Islet precursor cell (in vitro differentiated cells): ENCODE measurements at regions not wholly inside any gene's neighbourhood (a gene's known extent, or its start where the extent isn't known, plus 50 kb on each side); places are given as distances from the start of the nearest gene placed in this dataset.

Experiments
- DNase-seq: peaks from one replicate; pipeline ENCODE4 v3.0.0-alpha.2; 2018

DNA sequence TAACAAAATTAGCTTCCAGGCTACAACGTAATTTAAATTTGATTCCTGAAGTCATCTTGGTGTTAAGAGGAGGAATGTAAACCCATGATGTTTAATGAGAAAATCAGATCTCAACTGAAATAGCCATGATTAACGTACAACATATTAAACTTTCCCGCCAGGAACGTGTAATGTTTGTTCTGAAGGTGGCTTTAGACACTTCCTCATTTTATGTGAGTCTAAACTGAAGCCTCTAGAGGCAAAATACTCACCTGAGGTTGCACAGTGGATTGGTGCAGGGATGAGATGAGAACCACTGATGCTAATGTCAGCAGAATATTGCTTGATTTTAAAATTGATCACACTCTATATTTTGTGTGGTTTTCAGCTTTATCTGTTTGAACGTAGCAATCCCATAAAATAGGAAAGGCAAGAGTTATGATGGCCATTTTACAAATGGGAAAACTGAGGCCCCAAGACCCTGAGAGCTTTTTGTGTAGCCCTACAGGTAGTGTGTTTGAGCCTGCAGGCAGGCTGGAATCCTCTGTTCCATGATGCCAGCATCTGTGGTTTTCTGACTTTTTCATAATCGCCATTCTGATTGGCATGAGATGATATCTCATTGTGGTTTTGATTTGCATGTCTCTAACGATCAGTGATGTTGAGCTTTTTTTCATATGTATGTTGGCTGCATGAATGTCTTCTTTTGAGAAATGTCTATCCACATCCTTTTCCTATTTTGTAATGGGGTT lies 243.7 kb upstream of the BMPER start:
- DNase-seq = no peak

DNA sequence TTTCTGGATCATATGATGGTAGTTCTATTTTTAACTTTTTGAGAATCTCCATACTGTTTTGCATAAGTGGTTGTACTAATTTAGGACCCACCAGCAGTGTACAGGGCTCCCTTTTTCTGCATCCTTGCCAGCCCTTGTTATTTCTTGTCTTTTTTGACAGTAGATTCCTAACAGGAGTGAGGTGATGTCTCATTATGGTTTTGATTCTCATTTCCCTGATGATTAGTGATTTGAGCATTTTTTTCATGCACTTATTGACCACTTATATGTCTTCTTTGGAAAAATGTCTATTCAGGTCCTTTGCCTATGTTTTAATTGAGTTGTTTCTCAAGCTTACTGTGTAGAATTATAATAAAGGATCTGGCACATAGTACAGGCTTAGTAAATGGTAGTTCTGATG lies 238.8 kb upstream of the BMPER start:
- DNase-seq = no peak

DNA sequence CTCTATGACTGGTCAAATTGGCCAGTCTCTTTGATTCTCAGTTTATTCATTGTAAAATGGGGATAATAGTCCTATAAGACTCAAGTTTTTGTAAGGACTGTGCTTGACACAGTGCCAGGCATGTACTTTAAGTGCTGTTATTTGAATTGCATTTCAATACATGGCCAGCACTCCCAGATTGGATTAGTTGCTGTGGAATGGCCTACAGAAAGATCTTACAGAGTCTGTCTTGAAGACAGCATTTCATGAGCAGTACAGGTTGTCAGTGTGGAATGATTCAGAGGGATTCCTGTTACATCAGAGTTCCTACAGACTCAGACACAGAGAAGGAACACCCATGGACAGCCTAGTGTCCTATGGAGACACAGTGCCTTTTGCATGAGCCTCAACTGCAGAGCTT lies 238.1 kb upstream of the BMPER start:
- DNase-seq = no peak

DNA sequence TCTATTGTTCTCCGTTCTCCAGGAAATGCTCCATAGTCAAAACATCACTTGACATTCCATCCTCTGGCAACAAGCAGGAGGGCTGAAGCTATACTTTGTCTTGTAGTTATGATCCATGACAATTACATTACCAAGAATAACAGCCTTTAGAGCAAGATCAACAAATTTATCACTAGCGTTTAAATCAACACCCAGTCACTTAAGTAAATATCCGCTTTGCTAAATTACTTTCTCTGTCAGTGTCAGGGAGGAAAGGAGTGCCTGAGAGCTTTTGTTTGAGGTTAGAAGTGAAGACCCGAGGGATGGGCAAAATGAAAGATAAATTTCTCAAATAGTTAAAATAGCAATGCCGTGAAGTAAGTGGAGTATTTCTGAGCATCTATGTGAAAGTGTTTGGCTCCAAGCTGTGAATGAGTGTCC lies 236.1 kb upstream of the BMPER start:
- DNase-seq = no peak

DNA sequence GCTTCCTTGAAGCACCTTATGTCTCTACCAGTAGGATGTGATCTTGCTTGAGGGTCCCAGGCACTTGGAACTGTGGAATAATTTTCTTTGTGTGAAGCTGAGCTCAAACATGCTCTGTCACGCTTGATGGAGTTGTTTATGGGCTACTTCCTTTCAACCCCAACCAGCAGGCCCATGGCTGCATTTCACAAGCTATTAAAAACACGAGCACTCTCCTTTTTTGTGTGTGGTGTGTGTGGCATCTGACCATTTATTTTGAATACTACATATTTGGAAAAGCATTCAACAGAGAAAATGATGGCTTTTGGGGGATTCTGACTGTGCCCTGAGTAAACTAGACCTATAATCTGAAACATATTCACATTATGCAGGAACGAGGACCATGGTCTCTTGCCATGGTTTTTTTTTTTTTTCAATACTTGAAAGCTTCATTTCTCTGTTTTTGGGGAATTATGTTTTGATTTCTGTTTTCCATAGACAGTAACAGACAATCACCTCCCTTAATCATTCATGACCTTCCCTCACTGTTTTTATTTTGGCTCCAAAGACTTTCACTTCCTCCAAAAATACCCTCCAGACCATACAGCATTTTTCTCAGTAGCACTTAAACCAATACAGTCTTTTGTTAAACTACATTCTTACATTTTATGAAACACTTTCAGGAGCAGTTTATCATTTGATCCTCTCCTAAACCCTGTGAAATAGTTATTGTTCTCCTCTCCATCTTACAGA lies 233.6 kb upstream of the BMPER start:
- no peak for DNase-seq

DNA sequence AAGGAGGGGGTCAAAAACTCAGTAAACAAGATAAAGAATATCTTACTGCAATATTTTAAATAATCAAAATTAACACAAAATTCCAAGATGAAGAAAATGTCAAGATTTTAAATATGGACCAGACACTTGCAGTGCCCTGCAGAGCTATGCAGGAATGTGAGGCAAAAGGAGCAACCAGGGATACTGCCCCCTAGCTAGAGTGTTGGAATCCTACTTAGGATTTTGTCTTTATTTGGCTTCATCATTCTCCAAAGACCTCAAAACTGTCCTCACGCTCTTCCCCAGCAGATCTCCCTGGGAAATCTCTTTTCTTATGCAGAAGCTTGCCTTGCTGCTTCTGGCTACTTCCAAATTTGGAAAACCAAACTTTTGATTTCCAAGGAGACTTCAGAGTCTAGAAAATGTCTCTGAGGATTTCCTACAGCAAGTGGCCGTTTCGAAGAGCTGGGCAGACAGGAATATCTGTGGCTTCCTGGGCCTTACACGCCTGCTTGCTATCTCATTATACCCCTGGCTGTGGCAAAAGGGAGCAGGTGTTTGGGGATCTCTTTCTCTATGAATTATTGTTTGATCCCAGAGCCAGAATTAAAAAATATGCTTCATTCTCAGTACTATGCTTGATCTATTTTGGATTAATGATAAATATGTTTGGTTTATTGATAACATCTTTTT lies 232.2 kb upstream of the BMPER start:
- no peak for DNase-seq

DNA sequence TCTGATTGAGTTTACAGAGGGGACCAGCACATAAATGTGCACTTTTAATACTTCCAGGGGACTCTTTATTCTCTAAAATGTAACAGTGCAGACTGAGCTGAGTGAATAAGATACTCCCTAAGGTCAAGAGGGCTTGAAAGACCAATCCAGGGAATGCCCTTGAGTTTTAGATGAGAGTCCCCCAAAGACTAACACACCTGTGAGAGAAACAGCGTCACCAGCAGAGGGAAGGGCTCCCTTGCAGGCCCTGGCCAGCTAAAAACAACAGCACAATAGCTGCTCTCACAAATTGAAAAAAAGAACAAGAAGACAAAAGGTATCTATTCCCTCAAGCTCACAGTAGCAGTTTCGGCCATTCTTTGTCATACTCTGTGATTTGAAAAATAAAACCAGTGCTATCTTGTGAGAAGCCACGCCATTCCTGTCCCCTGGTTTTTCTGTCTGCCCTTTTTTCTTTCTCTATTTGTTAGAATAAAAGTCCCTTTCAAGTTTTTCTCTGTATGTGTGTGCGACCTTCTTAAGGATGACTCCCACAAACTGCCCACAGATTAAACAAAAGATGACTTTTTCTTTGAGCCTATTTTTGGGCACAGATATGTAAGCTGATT lies 230.4 kb upstream of the BMPER start:
- no peak for DNase-seq

DNA sequence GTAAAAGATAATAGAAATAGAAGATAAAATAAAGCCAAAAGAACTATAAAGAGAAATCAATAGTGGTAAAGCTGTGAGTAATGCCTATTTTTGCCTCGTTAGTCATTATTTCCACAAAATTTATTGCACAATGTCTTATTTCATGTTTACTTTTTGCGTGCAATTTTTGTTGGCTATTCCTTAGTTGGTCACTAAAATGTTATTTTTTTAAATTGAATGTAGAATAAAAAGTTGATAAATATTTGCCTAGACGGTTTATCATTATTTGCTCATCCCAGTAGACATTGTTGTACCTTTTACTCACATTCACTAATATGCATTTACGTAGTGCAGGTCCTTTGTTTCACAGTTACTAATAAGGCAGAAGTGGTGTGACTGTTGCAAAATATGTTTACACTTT lies 227.8 kb upstream of the BMPER start:
- no peak for DNase-seq

DNA sequence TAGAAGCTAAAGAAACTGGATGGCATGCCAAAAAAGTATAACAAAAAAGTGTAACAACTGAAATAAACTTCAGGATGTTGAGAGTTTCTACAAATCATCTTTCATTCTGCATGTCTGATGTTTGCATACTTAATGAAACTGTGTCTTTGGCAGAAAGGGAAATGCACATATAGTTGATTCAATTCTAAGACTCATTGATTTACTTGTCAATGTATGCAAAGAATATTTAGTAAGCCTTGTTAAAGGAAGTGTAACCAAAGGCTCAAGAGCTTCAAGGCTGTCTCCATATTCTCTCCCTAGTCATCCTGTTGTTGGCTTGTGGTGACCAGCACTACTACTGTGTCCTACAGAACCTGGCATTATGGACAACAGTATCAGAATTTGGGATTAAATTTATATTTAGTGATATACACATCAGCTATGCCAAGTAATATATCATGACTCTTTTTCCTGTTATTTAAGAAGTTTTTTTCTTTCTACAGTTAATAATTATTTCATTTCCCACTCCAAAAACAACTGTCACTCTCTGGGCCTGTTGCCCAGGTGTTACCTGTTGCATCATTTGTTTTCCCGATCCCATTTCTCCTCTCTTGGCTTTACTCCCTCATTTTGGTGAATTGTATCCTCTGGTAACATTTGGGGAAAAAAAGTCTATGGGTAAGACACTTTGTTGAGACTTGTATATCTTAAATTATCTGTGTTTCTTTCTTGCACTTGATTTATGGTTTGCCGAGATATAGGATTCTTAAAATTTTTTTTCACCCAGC lies 226.6 kb upstream of the BMPER start:
- DNase-seq = no peak

DNA sequence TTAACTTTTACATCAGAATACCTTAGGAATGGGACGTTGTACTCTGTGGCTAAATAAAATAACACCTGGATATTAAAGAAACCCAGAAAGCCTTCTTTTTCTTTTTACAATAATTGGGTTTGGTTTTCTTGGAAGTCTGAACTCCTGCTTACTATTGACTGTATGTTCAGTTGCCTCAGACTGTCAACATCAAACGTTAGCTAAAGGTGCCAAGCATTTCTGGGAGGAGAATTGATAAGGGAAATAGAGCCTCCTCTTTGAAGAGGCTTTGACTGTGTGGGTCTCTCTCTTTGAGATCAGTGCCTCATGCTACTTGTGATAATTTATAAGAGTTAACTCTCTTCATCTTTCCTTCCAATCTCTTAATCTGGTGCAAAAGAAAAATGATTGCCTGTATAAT lies 224.7 kb upstream of the BMPER start:
- no peak for DNase-seq

DNA sequence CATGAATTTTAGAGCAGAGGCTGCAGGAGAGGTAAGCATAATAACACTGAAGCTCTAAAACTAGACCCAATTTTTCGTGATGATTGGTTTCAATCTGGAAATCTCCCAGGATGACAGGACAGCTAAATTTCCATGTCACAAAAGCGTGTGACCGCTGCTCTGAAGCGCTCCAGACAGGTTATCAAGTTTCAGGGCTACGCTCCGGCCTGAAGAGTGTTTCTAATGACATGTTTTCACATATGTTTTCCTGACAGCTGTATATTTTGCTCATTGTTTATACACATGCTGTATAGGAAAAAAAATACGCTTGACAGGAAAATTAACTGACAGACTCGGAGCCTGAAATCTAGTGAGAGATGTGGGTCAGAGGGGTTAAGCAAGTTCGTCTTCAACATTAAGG lies 219.8 kb upstream of the BMPER start:
- DNase-seq = no peak

DNA sequence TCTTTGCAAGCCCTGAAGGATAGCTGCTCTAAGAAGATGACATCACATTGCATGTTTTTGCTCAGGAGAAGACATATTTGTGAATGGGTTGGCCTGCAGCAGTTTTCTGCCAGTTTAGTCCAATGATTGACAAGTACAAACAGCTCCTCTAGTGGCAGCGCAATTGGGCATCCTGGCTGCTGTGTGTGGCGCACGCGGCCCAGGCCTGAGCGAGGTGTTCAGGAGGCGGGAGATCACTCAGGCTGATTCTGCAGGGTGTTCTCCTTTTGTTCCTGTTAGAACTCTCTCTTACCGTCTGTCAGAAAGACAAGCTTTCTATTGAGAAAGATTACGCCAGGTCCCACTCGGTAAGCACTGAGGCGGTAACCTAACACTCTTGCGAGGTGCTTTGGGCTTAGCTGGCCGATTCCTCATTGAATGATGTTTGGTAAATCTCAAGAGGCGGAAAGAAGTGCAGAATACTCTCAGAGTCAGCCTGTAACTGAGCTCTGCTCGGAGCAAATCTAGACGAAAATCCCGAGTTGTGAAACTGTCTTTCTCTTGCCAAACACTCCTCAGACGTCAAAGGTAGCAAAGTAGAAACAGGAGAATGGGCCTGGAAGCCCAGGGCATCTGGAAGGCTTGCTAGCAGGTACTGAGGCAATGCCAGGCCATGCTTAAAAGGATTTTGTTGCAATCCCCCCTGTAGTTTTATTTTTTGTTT lies 219.2 kb upstream of the BMPER start:
- DNase-seq = no peak

DNA sequence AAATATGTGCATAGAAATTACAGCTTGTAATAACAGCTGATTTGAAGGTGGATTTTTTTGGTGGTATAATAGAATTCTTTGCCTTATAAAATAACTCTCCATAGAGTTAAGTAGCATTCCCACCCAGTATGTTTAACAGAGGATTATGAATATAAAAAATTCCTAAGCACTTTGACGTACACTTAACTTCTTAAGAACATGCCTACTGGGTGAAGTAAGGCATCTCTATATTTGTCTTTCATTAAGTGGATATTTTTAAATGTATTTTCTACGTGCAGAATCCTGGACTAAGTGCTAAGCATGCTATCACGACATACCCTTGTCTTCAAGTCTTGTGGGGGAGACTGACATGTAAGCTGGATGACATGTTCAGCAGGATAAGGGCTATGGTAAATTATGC lies 217.7 kb upstream of the BMPER start:
- no peak for DNase-seq

DNA sequence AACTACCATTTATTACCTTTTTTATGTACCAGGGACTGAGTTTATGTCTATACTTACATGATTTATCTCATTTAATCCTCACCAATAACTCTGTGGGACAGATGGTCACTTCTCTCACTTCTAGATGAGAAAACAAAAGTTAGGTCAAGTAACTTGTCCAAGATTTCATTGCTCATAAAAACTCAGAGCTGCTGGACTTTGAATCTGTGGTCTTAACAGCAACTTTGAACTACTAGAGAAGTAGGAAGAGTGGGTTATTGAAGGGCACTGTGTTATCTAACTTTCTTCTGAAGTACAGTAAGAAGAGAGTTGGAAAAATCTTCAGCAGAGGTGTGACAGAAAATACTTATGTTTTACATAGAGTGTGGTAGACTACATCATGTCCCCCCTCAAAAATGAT lies 214.2 kb upstream of the BMPER start:
- DNase-seq = no peak

DNA sequence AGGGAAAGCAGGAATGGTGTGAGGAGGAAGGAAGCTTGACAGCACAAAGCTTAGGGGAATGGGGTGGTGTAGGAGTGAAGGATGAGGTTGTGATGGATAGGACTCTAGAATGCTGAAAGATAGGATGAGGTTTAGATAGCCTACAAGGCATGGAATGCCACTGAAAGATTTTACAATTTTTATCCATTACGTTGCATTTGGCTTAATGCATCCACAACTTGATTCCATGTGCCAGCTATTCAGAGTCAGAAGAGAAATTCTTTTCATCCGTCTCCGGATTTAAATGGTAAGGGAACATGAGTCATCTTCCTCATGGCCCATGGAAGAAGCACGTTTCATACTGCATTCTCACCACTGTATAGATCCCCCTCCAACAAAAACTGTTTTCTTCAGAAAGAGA lies 212.4 kb upstream of the BMPER start:
- DNase-seq = no peak

DNA sequence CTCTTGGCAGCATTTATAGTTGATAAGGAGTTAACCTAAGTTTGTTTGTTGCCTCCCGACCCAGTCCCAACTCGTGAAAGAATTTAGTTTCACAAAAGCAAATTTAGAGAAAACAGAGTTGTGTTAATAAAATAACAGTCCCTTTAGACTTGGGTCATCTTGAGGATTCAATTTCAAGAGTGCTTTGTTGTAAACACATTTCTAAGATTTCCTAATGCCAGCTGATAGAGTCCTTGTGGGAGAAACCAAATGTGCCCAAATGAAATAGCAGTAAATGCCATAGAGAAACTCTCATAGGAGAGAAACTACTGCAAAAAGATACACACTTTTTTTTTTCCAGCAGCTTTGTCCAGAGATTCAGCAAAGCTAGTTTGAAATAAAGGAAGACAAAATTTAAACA lies 211.3 kb upstream of the BMPER start:
- DNase-seq = no peak

DNA sequence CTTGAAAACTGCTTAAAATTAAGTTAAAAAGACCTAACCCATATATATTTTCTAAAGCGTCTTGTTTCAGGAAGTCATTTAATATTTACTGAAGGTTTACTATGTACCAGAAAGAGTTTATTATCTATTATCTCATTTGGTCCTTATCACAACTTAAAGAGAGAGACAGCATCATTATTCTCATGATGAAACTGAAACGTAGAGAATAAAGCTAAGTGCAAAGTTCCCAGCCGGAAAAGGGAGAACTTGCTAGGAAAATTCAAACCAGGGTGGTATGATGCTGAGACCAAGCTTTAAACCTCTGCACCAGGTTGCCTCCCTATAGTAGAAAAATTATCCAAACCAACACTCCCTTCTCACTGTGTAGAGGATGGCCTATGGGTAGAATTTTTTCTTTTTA lies 207.7 kb upstream of the BMPER start:
- DNase-seq = no peak

DNA sequence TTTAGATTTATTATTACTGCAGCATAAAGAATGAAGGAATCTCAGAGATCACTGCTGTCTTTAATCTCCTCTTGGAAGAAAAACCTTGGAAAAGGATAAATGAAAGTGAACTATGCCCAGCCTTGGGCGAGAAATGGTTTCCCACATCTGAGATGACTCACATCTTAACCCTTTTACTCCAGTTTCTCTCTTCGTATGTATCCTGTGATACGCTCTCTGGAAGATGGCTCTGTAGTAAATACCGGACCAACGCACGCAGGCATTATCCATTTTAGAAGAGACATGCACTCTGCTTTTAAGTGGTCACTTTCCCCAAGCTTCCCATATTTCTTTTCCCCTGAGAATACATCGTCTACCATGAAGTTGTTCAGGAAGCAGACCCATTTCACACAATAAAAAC lies 207.3 kb upstream of the BMPER start:
- DNase-seq = no peak

DNA sequence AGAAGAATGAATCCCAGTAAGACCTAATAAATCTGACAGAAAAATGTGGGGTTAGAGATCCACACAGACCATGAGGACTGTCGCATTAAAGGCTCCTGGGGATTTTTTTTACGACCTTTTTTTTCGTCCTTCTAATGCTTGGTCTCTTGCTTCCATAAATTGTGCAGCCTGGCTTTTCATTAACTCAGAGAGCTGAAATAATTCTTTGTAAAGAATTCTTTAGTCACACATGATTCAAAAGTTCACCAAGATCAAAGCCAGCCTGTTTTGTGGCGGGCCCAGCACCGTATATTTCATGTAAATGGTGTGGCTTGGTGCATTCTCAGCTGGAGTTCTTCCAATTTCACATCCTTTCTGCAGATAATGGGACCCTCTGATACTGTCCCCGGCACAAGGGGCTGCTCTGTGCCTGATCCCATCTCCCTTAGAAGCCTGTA lies 206.6 kb upstream of the BMPER start:
- DNase-seq = no peak

DNA sequence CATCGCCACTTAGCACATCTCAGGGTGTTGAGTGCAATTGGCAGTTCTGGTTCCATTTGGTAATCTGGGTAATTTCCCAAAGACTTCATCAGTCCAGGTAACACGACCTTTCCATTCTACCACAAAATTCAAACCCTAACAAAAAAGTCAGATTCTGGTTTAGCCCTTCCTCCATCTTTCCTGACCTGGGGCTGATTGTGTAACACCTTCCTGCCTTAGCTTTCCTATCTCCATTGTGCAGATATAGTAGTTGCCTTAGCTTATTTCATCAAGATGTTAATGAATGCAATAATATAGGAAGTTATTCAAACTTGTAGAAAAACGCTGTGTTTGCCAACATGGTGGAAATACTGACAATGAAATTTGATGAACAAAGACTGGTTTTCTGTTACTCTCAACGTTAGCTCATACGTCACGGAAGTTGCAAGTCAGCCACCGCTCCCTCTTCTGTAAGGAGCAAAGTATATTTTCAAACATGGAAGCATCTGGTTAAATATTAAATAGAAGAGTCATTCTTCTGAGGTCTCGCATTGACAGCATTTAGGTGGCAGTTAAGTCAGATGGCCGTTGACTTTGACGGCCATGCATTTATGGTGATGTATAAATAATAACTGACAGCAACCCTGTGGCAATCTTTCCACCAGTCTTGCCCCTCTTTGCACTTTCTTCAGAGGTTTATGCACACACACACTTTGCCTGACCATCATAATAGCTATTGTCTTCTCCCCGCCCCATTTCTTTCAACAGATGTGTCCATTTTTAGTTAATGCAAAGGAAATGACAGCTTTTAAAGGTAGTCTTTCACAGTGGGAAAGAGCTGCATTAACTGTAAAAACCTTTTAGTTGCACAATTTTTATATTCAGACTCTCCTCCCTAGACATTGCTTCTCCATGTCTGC lies 205.1 kb upstream of the BMPER start:
- no peak for DNase-seq

DNA sequence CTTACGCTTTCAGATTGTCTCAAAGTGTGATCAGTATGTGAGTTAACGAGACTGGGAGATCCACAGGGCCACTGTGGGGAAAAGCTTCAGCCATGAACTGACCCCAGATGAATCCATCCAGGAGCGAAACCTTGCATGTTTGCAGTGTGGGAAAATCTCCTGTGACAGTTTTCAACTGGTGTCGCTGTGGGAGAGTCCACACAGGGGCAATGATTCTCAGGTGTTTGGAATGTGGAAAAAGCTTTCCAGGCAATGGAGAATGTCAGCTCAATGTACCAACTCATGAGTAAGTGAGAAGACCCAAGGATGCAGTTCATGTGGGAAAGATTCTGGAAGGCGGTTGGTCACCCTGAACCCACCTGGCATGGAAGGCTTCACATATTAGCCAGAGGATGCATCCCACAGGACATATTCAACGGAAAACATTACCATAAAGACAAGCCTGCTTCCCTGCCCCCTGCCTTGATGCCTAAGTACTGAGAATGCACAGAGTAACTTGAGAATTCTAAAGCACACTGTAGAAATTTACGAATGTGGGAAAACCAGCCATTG lies 204.1 kb upstream of the BMPER start:
- DNase-seq = no peak
